ENCODE measurements at regions not wholly inside any gene's neighbourhood (a gene's known extent, or its start where the extent isn't known, plus 50 kb on each side); places are given as distances from the start of the nearest gene placed in this dataset.

- Histone ChIP-seq H3K4me1 (0 out of 3 replicates have a peak, but pooled peaks cover 4% of the 10 kb centered on the region), H3K27ac (no peak overlapping the region), H3K4me3 (no peak overlapping the region), H3K4me2 (no peak overlapping the region), H3K9me3 (no peaks in the 10 kb centered on the region)
- ChIA-PET CTCF (no interaction called here), POLR2A (no interaction called here)
- no peak for ATAC-seq
- TF ChIP-seq TFCP2L1 (CRISPR knock-in tag; IDR thresholded peaks at IDR 0.05) (no peak), CTCF (IDR thresholded peaks at IDR 0.05) (no peak)
- FAIRE-seq = no peak
- DNase-seq (ENCODE audit: low read depth in 1 of 2, low spot score in 1 of 2) = no peak
Measured at GRCh38 chr13:80560609-80561008, 219.7 kb upstream of the SPRY2 start.

GRCh38 chr13:80559944-80560343 lies 219.0 kb upstream of the SPRY2 start:
- 43% methylated on average over 5 of the region's 5 CpGs for WGBS (ENCODE audit: missing lambda C conversion rate)
- no peak for DNase-seq (ENCODE audit: low read depth in 1 of 2, low spot score in 1 of 2)
- ATAC-seq = no peak
- CTCF ChIA-PET = no interaction called here
- no peak overlapping the region for H3K4me3 ChIP-seq
- H3K27ac ChIP-seq = no peak overlapping the region
- 0 out of 3 replicates have a peak, but pooled peaks cover 4% of the 10 kb centered on the region for H3K4me1 ChIP-seq
- H3K4me2 ChIP-seq = no peak overlapping the region
- no peak for FAIRE-seq
- H3K9me3 ChIP-seq = no peaks in the 10 kb centered on the region
- POLR2A ChIA-PET = no interaction called here
- no peak for TF ChIP-seq KDM5A (IDR thresholded peaks at IDR 0.05)
- TF ChIP-seq NFE2L2 (conservative IDR thresholded peaks at IDR 0.05; ENCODE audit: low read length) = no peak
- TF ChIP-seq RNF2 (IDR thresholded peaks at IDR 0.05; ENCODE audit: borderline replicate concordance, low read depth) = no peak
- no peak for TF ChIP-seq EHF (CRISPR knock-in tag; IDR thresholded peaks at IDR 0.05)
- TF ChIP-seq ZNF302 (CRISPR knock-in tag; IDR thresholded peaks at IDR 0.05) = no peak
- TF ChIP-seq TFCP2L1 (CRISPR knock-in tag; IDR thresholded peaks at IDR 0.05) = no peak
- no peak for TF ChIP-seq CHD2 (IDR thresholded peaks at IDR 0.05; ENCODE audit: low read length, partially characterized antibody)
- no peak for TF ChIP-seq ZC3H11A (IDR thresholded peaks at IDR 0.05)
- no peak for TF ChIP-seq REST (IDR thresholded peaks at IDR 0.05)
- TF ChIP-seq EP300 (IDR thresholded peaks at IDR 0.05) = no peak
- TF ChIP-seq MAZ (IDR thresholded peaks at IDR 0.05; ENCODE audit: borderline replicate concordance, low read depth, low read length) = no peak
- TF ChIP-seq BCL3 (IDR thresholded peaks at IDR 0.05) = no peak
- no peak for TF ChIP-seq POLR2AphosphoS2 (conservative IDR thresholded peaks at IDR 0.05; ENCODE audit: low read length)
- no peak for TF ChIP-seq CTCF (IDR thresholded peaks at IDR 0.05)
- TF ChIP-seq ESRRA (IDR thresholded peaks at IDR 0.05; ENCODE audit: borderline replicate concordance, low read length) = no peak

All from A549 (cell line).